ENCODE measurements at regions not wholly inside any gene's neighbourhood (a gene's known extent, or its start where the extent isn't known, plus 50 kb on each side); places are given as distances from the start of the nearest gene placed in this dataset.
"Not testable (repeated sequence)": the region's sequence is repeated elsewhere in the genome, so short reads cannot be mapped to it uniquely, and the experiment has no call there.

DNA sequence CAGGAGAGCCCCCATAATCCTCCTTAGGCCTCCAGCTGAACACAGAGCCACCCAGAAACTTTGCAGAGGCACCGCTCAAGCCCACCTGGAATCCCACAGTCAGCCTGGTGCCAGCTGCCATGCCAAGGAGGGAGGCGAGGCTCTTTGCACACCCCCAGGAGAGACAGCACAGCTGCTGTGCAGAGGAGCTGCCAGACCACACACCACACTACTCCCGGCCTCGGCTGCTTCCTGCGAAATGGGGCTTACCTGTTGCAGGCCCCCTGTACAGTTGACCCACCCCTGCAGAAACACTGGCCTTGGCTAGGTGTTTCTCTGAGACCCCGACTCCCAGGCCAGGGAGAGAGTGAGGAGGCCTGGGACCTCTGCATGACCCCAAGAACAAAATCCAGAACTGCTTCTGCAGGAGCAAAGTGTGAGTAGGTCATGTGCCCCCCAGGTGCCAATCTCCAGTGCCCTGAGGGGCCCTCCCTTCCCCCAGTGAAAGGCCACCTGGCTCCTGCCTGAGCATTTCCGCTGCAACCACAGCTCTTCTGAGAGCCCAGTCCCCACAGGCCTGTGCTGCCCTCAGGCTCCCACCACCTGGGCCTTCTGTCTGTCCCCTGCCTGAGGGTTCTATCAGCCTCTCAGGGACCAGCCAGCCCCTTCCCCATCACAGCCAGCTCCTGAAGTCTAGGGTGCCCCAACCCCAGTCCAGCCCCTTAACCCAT lies 580.4 kb downstream of the UQCRFS1 start:
- no peak for DNase-seq (ENCODE audit: low read depth in 3 of 3)

DNA sequence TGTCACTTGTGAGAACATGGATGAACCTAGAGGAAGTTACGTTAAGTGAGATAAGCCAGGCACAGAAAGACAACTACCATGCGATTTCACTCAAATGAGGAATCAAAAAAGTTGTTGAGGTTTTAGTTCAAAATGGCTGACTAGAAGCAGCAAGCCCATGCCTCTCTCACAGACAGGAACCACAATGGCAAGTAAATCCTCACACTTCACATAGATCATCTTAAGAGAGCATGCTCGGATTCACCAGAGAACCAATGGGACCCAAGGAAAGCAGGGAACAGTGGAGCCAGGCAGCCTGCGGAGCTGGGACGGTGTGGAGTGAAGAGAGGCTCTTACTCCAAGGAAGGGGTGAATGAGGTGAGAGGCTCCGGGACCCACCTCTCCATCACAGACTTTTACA lies 581.0 kb downstream of the UQCRFS1 start:
- DNase-seq (ENCODE audit: low read depth in 3 of 3), result no peak

GRCh38 chr19:28627669-28628068 lies 585.3 kb downstream of the UQCRFS1 start:
- DNase-seq (ENCODE audit: low read depth in 3 of 3), result no peak

DNA sequence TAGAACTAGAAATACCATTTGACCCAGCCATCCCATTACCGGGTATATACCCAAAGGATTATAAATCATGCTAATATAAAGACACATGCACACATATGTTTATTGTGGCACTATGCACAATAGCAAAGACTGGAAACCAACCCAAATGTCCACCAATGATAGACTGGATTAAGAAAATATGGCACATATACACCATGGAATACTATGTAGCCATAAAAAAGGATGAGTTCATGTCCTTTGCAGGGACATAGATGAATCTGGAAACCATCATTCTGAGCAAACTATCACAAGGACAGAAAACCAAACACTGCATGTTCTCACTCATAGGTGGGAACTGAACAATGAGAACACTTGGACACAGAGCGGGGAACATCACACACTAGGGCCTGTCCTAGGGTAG lies 586.5 kb downstream of the UQCRFS1 start:
- not testable (repeated sequence) for DNase-seq (ENCODE audit: low read depth in 3 of 3)

- DNase-seq (ENCODE audit: low read depth in 3 of 3), result no peak
Measured at GRCh38 chr19:28619816-28620429, 593.0 kb downstream of the UQCRFS1 start.

GRCh38 chr19:28618504-28618903 lies 594.4 kb downstream of the UQCRFS1 start:
- no peak for DNase-seq (ENCODE audit: low read depth in 3 of 3)

DNA sequence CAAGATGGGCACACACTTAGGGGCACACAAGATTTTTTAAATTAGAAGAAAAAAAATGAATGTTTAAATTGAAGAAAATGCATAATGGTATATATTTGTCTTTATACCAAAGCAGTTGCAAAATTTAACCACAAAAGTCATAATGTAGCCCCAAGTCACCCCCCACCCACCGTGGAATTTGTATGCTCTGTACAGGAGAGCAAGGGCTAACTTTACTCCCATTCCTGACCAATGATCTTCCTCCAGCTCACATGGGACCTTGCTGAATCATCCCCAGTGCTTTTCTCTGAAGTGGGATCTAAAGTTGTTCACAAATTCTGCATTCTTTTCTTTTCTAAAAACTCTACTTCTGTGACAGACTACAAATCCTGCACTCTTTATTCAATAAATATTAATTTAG lies 597.0 kb downstream of the UQCRFS1 start:
- DNase-seq (ENCODE audit: low read depth in 3 of 3), result no peak

- no peak for DNase-seq (ENCODE audit: low read depth in 3 of 3)
Measured at GRCh38 chr19:28615546-28615916, 597.4 kb downstream of the UQCRFS1 start.

GRCh38 chr19:28614634-28615545 lies 598.1 kb downstream of the UQCRFS1 start:
- no peak for DNase-seq (ENCODE audit: low read depth in 3 of 3)

- DNase-seq (ENCODE audit: low read depth in 3 of 3), result no peak
Measured at GRCh38 chr19:28612275-28612769, 600.6 kb downstream of the UQCRFS1 start.

DNA sequence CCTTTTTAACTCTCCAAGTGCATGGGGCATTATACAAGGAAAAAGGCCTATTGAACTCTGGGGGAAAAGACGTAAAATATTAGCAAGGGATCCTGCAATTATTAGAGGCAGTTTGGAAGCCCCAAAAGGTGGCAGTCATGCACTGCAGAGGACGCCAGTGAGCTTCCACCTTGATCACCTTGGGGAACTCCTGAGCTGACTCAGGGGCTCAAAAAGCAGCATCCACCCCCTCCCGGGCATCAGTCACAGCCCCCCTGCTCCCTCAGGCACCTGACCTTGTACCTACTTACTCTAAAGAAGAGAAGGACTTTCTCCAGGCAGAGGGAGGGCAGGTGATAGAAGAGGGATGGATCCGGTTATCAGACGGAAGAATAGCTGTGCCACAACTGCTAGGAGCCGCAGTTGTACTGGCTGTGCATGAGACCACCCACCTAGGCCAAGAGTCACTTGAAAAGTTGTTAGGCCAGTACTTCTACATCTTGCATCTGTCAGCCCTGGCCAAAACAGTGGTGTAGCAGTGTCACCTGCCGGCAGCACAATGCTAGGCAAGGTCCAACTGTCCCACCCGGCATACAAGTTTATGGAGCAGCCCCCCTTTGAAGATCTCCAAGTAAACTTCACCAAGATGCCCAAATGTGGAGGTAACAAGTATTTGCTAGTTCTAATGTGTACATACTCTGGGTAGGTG lies 601.6 kb downstream of the UQCRFS1 start:
- not testable (repeated sequence) for DNase-seq (ENCODE audit: low read depth in 3 of 3)

DNA sequence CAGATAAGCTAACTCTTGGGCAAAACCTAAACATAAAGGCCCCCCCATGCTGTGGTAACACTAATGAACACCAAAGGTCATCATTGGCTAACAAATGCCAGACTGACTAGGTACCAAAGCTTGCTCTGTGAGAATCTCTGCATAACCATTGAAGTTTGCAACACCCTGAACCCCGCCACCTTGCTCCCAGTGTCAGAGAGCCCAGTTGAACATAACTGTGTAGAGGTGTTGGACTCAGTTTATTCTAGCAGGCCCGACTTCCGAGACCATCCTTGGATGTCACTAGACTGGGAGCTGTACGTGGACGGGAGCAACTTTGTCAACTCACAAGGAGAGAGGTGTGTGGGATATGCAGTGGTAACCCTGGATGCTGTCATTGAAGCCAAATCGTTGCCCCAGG lies 602.2 kb downstream of the UQCRFS1 start:
- DNase-seq (ENCODE audit: low read depth in 3 of 3), result no peak

- no peak for DNase-seq (ENCODE audit: low read depth in 3 of 3)
Measured at GRCh38 chr19:28609944-28610343, 603.0 kb downstream of the UQCRFS1 start.

DNA sequence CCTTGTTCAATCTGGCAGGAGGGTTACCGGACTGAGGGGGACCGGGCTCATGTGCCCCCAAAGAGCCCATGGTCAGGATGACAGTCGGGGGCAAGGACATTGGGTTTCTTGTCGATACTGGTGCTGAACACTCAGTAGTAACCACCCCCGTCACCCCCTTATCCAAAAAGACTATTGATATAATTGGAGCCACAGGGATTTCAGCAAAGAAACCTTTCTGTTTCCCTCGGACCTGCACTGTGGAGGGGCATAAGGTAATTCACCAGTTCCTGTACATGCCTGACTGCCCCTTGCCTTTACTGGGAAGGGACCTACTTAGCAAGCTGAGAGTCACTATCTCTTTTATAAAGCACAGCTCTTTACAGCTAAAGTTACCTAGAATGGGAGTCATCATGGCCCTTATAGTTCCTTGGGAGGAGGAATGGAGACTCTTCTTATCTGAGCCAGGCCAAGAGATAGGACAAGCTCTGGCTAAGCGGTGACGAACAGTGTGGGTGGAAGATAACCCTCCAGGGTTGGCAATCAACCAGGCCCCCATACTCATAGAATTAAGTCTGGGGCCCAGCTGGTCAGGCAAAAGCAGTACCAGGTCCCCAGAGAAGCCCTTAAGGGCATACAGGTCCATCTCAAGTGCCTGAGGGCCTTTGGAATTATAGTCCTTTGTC lies 603.7 kb downstream of the UQCRFS1 start:
- no peak for DNase-seq (ENCODE audit: low read depth in 3 of 3)

- DNase-seq (ENCODE audit: low read depth in 3 of 3), result no peak
Measured at GRCh38 chr19:28608292-28608691, 604.7 kb downstream of the UQCRFS1 start.

DNA sequence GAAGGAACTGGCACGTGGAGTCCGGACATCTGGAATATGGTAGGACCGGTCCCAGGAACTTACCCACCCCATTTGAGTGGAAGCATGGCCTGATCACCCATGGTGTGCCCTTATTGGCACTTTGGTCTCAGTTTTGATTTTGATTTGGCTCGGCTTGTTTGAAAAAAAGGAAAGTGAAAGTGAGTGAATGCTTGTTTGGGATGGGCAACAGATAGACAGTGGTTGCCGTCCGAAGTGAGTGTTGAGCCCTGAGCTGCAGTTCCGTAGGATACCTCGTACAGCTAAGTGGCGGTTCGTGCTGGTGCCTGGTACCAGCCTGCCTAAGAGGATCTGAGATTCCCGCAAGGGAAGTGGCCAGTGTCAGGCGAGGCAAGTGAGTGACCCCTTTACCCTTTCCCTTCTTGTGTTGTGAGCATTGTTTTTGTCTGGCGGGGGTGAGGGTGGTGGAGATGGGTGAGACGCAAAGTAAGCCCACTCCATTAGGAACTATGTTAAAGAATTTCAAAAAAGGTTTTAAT lies 605.8 kb downstream of the UQCRFS1 start:
- no peak for DNase-seq (ENCODE audit: low read depth in 3 of 3)

DNA sequence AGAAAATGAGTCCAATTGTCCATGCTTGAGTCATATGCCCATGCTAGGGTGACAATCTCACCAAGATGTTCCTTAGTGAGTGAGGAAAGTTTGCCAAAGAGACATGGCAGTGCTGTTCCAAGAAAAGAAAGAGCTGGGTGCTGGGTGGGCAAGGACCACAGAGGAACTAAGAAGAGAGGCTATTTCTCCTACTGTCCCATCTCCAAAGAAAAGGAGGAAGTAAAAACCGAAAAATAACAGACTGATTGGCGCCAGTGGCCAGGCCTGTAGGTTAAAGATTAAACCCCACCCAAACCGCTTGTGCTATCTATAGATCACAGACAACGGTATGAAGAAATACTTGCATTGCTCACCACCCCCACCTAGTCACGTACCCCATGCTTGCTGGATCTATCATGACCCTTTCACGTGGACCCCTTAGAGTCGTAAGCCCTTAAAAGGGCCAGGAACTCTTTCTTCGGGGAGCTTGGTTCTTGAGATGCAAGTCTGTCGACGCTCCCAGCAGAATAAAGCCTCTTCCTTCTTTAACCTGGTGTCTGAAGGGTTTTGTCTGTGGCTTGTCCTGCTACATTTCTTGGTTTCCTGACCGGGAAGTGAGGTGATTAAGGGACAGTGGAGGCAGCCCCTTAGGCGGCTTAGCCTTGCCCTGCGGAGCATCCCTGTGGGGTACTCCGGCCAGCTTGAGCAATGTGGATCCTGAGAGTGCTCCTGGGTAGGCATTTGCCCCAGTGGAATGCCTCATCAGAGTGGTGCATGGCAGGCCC lies 606.5 kb downstream of the UQCRFS1 start:
- DNase-seq (ENCODE audit: low read depth in 3 of 3), result no peak

GRCh38 chr19:28605501-28606268 lies 607.3 kb downstream of the UQCRFS1 start:
- no peak for DNase-seq (ENCODE audit: low read depth in 3 of 3)

DNA sequence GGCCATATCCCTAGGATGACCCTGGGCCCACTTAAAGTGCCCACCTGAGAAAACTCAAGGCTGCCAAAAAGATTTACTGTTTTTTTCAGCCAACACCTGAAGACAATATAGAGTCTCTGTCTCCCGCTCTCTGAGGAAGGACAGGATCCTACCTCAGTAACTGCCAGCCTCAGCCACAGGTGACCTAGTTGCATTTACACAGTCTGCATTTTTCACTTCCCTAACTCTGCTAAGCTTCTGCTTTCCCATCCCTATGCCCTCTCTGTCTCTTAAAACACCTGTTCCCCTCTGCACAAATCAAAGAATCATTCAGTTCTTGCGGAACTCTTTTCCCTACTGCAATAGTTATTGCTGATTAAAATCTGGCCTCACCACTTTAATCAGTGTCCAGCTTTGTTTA lies 609.5 kb downstream of the UQCRFS1 start:
- no peak for DNase-seq (ENCODE audit: low read depth in 3 of 3)

All from stimulated activated CD4-positive, alpha-beta T cell treated with anti-CD3 and anti-CD28 coated beads, TNF-alpha, amount 100 ng/mL, for 4 hours (primary cell).